Stimulated activated memory B cell treated with anti-CD40 and anti-IgM and Interleukin-4, amounts not matched to agents 10 μg/mL and 1 μg/mL and 100 μg/mL, for 72 hours (primary cell): ENCODE measurements at regions not wholly inside any gene's neighbourhood (a gene's known extent, or its start where the extent isn't known, plus 50 kb on each side); places are given as distances from the start of the nearest gene placed in this dataset.

Experiments used
- ATAC-seq: fragments of 150-1000 bp; cut with Tn5 transposase; 2 replicates; pipeline ENCODE4 v1.10.0; 2021
- H3K27ac Mint-ChIP-seq: one replicate; pipeline ENCODE4 v1.8.0; 2022; ENCODE audit warnings: mild to moderate bottlenecking, mixed read lengths
- H3K27me3 Mint-ChIP-seq: one replicate; pipeline ENCODE4 v1.8.0; 2022; ENCODE audit warnings: mixed read lengths
- H3K36me3 Mint-ChIP-seq: one replicate; pipeline ENCODE4 v1.8.0; 2022; ENCODE audit warnings: mixed read lengths
- H3K4me1 Mint-ChIP-seq: one replicate; pipeline ENCODE4 v1.8.0; 2022; ENCODE audit warnings: mixed read lengths
- H3K4me3 Mint-ChIP-seq: one replicate; pipeline ENCODE4 v1.8.0; 2022; ENCODE audit warnings: mild to moderate bottlenecking, moderate library complexity, mixed read lengths
- H3K9me3 Mint-ChIP-seq: one replicate; pipeline ENCODE4 v1.8.0; 2022; ENCODE audit warnings: mixed read lengths

GRCh38 chr18:51726614-51727013 lies 529.1 kb upstream of the MEX3C start:
- Mint-ChIP-seq H3K4me1 (peaks cover 13% of the 10 kb centered on the region), H3K9me3 (no peaks in the 10 kb centered on the region), H3K27me3 (peaks cover 14% of the 10 kb centered on the region)

GRCh38 chr18:51727780-51728179 lies 530.3 kb upstream of the MEX3C start:
- peaks cover 13% of the 10 kb centered on the region for H3K4me1 Mint-ChIP-seq

More at GRCh38 chr18:51726614-51727013, 529.1 kb upstream of the MEX3C start:
- ATAC-seq = peak; percentile 53
- no peak overlapping the region for H3K27ac Mint-ChIP-seq
- no peak overlapping the region for H3K4me3 Mint-ChIP-seq
- H3K36me3 Mint-ChIP-seq = no peaks in the 10 kb centered on the region

GRCh38 chr18:51731070-51731469 lies 533.6 kb upstream of the MEX3C start:
- no peak for ATAC-seq
- no peaks in the 10 kb centered on the region for H3K27me3 Mint-ChIP-seq
- H3K4me1 Mint-ChIP-seq = peaks cover 13% of the 10 kb centered on the region
- H3K9me3 Mint-ChIP-seq = no peaks in the 10 kb centered on the region
- H3K27ac Mint-ChIP-seq = no peak overlapping the region
- no peak overlapping the region for H3K4me3 Mint-ChIP-seq
- H3K36me3 Mint-ChIP-seq = no peaks in the 10 kb centered on the region

More at GRCh38 chr18:51727780-51728179, 530.3 kb upstream of the MEX3C start:
- Mint-ChIP-seq H3K27me3 (peaks cover 13% of the 10 kb centered on the region), H3K27ac (peak overlapping the region; percentile 12), H3K9me3 (no peaks in the 10 kb centered on the region), H3K36me3 (no peaks in the 10 kb centered on the region), H3K4me3 (no peak overlapping the region)
- ATAC-seq = peak; percentile 70

GRCh38 chr18:51734576-51734975 lies 537.1 kb upstream of the MEX3C start:
- no peak overlapping the region for H3K27ac Mint-ChIP-seq
- H3K4me1 Mint-ChIP-seq = peaks cover 19% of the 10 kb centered on the region
- H3K27me3 Mint-ChIP-seq = no peaks in the 10 kb centered on the region

GRCh38 chr18:51739044-51739666 lies 541.7 kb upstream of the MEX3C start:
- peak overlapping the region; percentile 41 for H3K27ac Mint-ChIP-seq
- H3K9me3 Mint-ChIP-seq = no peaks in the 10 kb centered on the region
- no peaks in the 10 kb centered on the region for H3K27me3 Mint-ChIP-seq
- H3K36me3 Mint-ChIP-seq = no peaks in the 10 kb centered on the region
- ATAC-seq = peak; percentile 73
- peaks cover 19% of the 10 kb centered on the region for H3K4me1 Mint-ChIP-seq
- peak overlapping the region; percentile 12 for H3K4me3 Mint-ChIP-seq

More at GRCh38 chr18:51734576-51734975, 537.1 kb upstream of the MEX3C start:
- Mint-ChIP-seq H3K4me3 (no peak overlapping the region), H3K36me3 (no peaks in the 10 kb centered on the region), H3K9me3 (no peaks in the 10 kb centered on the region)
- ATAC-seq = no peak

GRCh38 chr18:51751901-51752300 lies 554.4 kb upstream of the MEX3C start:
- no peak for ATAC-seq
- Mint-ChIP-seq H3K4me1 (no peaks in the 10 kb centered on the region), H3K27me3 (no peaks in the 10 kb centered on the region), H3K9me3 (no peaks in the 10 kb centered on the region), H3K4me3 (no peak overlapping the region), H3K36me3 (no peaks in the 10 kb centered on the region), H3K27ac (no peak overlapping the region)

- H3K36me3 Mint-ChIP-seq = no peaks in the 10 kb centered on the region
- H3K27me3 Mint-ChIP-seq = no peaks in the 10 kb centered on the region
- no peak for ATAC-seq
- H3K9me3 Mint-ChIP-seq = no peaks in the 10 kb centered on the region
- no peaks in the 10 kb centered on the region for H3K4me1 Mint-ChIP-seq
- no peak overlapping the region for H3K27ac Mint-ChIP-seq
- H3K4me3 Mint-ChIP-seq = no peak overlapping the region
Observed at GRCh38 chr18:51753365-51754057, 556.0 kb upstream of the MEX3C start.

GRCh38 chr18:51754566-51754965 lies 557.1 kb upstream of the MEX3C start:
- Mint-ChIP-seq H3K36me3 (no peaks in the 10 kb centered on the region), H3K27ac (no peak overlapping the region), H3K4me1 (no peaks in the 10 kb centered on the region), H3K27me3 (no peaks in the 10 kb centered on the region), H3K9me3 (no peaks in the 10 kb centered on the region), H3K4me3 (no peak overlapping the region)
- no peak for ATAC-seq

GRCh38 chr18:51757255-51757924 lies 559.9 kb upstream of the MEX3C start:
- Mint-ChIP-seq H3K9me3 (no peaks in the 10 kb centered on the region), H3K27ac (no peak overlapping the region), H3K4me3 (no peak overlapping the region), H3K27me3 (no peaks in the 10 kb centered on the region), H3K4me1 (no peaks in the 10 kb centered on the region), H3K36me3 (no peaks in the 10 kb centered on the region)
- ATAC-seq = no peak

- Mint-ChIP-seq H3K27ac (no peak overlapping the region), H3K4me3 (no peak overlapping the region), H3K36me3 (no peaks in the 10 kb centered on the region), H3K4me1 (peaks cover 5% of the 10 kb centered on the region), H3K27me3 (no peaks in the 10 kb centered on the region), H3K9me3 (no peaks in the 10 kb centered on the region)
- ATAC-seq = no peak
Observed at GRCh38 chr18:51762373-51762772, 564.9 kb upstream of the MEX3C start.

GRCh38 chr18:51765606-51766360 lies 568.3 kb upstream of the MEX3C start:
- Mint-ChIP-seq H3K27ac (no peak overlapping the region), H3K4me3 (no peak overlapping the region), H3K36me3 (no peaks in the 10 kb centered on the region), H3K4me1 (peaks cover 10% of the 10 kb centered on the region), H3K27me3 (no peaks in the 10 kb centered on the region), H3K9me3 (no peaks in the 10 kb centered on the region)
- no peak for ATAC-seq

GRCh38 chr18:51767293-51767692 lies 569.8 kb upstream of the MEX3C start:
- H3K27me3 Mint-ChIP-seq = no peaks in the 10 kb centered on the region
- no peaks in the 10 kb centered on the region for H3K36me3 Mint-ChIP-seq
- no peak overlapping the region for H3K4me3 Mint-ChIP-seq
- no peak overlapping the region for H3K27ac Mint-ChIP-seq
- no peaks in the 10 kb centered on the region for H3K9me3 Mint-ChIP-seq
- peak; percentile 83 for ATAC-seq
- H3K4me1 Mint-ChIP-seq = peaks cover 10% of the 10 kb centered on the region

- no peaks in the 10 kb centered on the region for H3K4me1 Mint-ChIP-seq
- H3K36me3 Mint-ChIP-seq = no peaks in the 10 kb centered on the region
- no peak overlapping the region for H3K4me3 Mint-ChIP-seq
- no peaks in the 10 kb centered on the region for H3K9me3 Mint-ChIP-seq
- ATAC-seq = no peak
- H3K27ac Mint-ChIP-seq = no peak overlapping the region
- peaks cover 8% of the 10 kb centered on the region for H3K27me3 Mint-ChIP-seq
Observed at GRCh38 chr18:51778115-51778514, 561.9 kb upstream of the DCC start.

GRCh38 chr18:51789871-51790270 lies 550.1 kb upstream of the DCC start:
- Mint-ChIP-seq H3K36me3 (no peaks in the 10 kb centered on the region), H3K27me3 (no peaks in the 10 kb centered on the region), H3K4me3 (no peak overlapping the region), H3K4me1 (no peaks in the 10 kb centered on the region), H3K27ac (no peak overlapping the region), H3K9me3 (no peaks in the 10 kb centered on the region)
- no peak for ATAC-seq

GRCh38 chr18:51801514-51801913 lies 538.5 kb upstream of the DCC start:
- H3K36me3 Mint-ChIP-seq = no peaks in the 10 kb centered on the region
- ATAC-seq = no peak
- H3K9me3 Mint-ChIP-seq = peaks cover 5% of the 10 kb centered on the region
- H3K27ac Mint-ChIP-seq = no peak overlapping the region
- no peaks in the 10 kb centered on the region for H3K4me1 Mint-ChIP-seq
- H3K27me3 Mint-ChIP-seq = no peaks in the 10 kb centered on the region
- no peak overlapping the region for H3K4me3 Mint-ChIP-seq
